Cardiac muscle cell (in vitro differentiated cells and primary cell): ENCODE measurements at regions not wholly inside any gene's neighbourhood (a gene's known extent, or its start where the extent isn't known, plus 50 kb on each side); places are given as distances from the start of the nearest gene placed in this dataset.

ENCODE experiments used
- DNase-seq, 2 donors: peaks; one replicate each; pipeline versions ENCODE4 v3.0.0 to v3.0.0-alpha.2; 2010 to 2017; ENCODE audit warnings: low read depth in 1 of 2, low spot score in 1 of 2
- H3K27ac ChIP-seq: fragments of 200-600 bp; sonication (generic); 2 replicates; pipeline ENCODE4 v1.5.1; 2016
- H3K27me3 ChIP-seq: fragments of 200-600 bp; sonication (generic); 2 replicates; pipeline ENCODE4 v1.6.0; 2016; ENCODE audit warnings: control low read depth
- H3K36me3 ChIP-seq: fragments of 200-600 bp; sonication (generic); 2 replicates; pipeline ENCODE4 v1.5.1; 2016; ENCODE audit warnings: control low read depth
- H3K4me1 ChIP-seq: fragments of 200-600 bp; sonication (generic); 2 replicates; pipeline ENCODE4 v1.8.1; 2017; ENCODE audit warnings: low read depth, mild to moderate bottlenecking, mixed run types
- H3K4me3 ChIP-seq: fragments of 200-600 bp; sonication (generic); 2 replicates; pipeline ENCODE4 v1.5.1; 2016; ENCODE audit warnings: mild to moderate bottlenecking
- H3K9me3 ChIP-seq: fragments of 200-600 bp; sonication (generic); 2 replicates; pipeline ENCODE4 v1.5.1; 2017; ENCODE audit warnings: low read depth, mild to moderate bottlenecking, control low read depth
- CTCF ChIP-seq: IDR thresholded peaks from 2 replicates; pipeline ENCODE4 v1.5.1; 2012; ENCODE audit warnings: low read depth, mild to moderate bottlenecking, low read length

GRCh38 chr2:66340521-66340920, 94.4 kb upstream of the MEIS1 start:
- TF ChIP-seq CTCF: no peak
- H3K4me1 ChIP-seq: no peaks in the 10 kb centered on the region
- H3K27ac ChIP-seq: no peak overlapping the region
- H3K27me3 ChIP-seq: no peaks in the 10 kb centered on the region
- no peak for DNase-seq
- no peaks in the 10 kb centered on the region for H3K36me3 ChIP-seq
- no peaks in the 10 kb centered on the region for H3K9me3 ChIP-seq
- H3K4me3 ChIP-seq: no peak overlapping the region

DNA sequence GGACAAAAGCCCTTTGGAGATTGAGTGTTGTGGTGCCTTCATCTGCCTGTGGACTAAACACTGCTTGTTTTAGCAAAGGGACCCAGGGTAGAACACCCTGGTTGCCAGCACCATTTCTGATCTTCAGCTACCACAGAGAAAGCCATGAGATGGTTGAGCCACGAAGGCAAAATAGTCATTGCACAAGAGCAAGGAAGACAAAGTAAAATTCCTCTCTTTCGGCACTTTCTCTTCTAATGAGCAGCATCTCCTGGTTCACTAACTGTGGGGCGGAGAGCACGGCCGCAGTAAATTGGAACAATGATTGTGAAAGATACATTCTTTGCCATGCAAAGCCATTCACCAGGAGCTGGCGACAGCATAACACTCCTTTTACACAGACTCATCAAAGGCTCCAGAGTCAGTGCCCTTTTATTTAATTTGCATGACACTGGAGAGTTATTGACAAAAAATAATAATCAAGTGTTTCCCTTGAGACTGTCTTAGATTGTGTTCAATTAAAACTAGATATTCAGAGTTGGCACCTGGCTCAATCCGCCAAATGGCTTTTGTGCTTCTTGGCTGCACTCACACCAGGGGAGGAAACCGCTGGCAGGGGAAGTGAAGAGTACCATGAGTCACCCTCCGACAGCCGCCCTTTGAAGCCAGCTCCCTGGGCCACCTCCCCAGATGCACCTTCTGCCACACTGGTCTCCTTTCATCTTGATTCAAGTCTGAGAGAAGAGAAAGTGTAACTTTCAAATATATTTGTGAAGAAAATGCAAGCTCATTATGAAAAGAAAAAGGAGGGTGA, 100.5 kb upstream of the MEIS1 start:
- Histone ChIP-seq H3K4me1 (no peaks in the 10 kb centered on the region), H3K36me3 (no peaks in the 10 kb centered on the region), H3K4me3 (no peak overlapping the region), H3K27ac (no peak overlapping the region), H3K9me3 (no peaks in the 10 kb centered on the region), H3K27me3 (no peaks in the 10 kb centered on the region)
- peak in 1 of 2 donors; percentile 1 for DNase-seq
- no peak for TF ChIP-seq CTCF

DNA sequence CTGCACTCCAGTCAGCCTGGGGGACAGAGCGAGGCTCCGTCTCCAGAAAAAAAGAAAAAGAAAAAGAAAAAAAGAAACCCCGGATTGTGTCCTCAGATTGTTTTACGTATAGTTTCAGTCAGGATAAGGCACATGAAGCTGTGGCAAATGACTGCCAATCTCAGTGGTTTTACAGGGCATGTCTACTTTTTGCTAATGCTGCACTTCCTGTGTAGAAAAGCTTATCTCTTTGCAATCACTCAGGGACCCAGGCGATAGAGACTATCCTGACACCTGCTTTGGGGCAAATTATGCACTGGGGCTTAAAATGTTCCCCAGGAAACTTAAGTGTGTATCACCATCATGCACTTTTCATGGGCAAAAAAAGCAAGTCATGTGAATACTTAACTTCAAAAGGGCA, 103.7 kb upstream of the MEIS1 start:
- no peaks in the 10 kb centered on the region for H3K9me3 ChIP-seq
- TF ChIP-seq CTCF: no peak
- H3K4me3 ChIP-seq: no peak overlapping the region
- no peak overlapping the region for H3K27ac ChIP-seq
- no peaks in the 10 kb centered on the region for H3K36me3 ChIP-seq
- no peaks in the 10 kb centered on the region for H3K4me1 ChIP-seq
- no peaks in the 10 kb centered on the region for H3K27me3 ChIP-seq
- no peak for DNase-seq

DNA sequence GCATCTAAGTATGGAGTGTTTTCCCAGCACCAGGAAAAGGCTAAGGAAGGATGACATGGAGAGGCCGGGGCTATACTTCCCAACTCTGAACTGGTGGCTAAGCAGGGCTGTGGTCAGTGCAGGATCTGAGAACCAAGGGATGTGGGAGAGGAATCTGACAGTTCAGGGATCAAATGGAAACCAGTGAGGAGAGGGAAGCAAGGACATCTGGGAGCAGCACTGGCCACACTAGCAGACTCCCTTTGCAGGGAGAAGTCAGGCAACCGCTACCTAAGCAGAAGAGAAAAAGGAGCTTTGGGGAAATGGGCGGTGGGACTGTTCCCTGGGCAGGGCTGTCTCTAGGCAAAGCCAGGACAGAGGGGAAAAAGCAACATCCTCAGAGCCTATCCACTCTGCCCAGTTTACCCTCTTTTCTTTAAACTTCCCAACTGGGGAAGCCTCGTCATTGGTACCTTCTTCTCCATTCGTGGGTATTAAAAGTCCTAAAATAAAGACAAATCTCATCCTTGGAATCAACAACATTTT, 105.8 kb upstream of the MEIS1 start:
- DNase-seq: no peak
- no peak for TF ChIP-seq CTCF
- no peaks in the 10 kb centered on the region for H3K36me3 ChIP-seq

GRCh38 chr2:66327066-66327740, 107.7 kb upstream of the MEIS1 start:
- TF ChIP-seq CTCF: no peak
- Histone ChIP-seq H3K27ac (no peak overlapping the region), H3K36me3 (no peaks in the 10 kb centered on the region), H3K27me3 (no peaks in the 10 kb centered on the region), H3K4me3 (no peak overlapping the region), H3K9me3 (no peaks in the 10 kb centered on the region), H3K4me1 (no peaks in the 10 kb centered on the region)
- DNase-seq: no peak

More for the DNA sequence above, 105.8 kb upstream of the MEIS1 start:
- Histone ChIP-seq H3K4me3 (no peak overlapping the region), H3K9me3 (no peaks in the 10 kb centered on the region), H3K27ac (no peak overlapping the region), H3K4me1 (no peaks in the 10 kb centered on the region), H3K27me3 (no peaks in the 10 kb centered on the region)
